Panc1 (cell line): ENCODE measurements at regions not wholly inside any gene's neighbourhood (a gene's known extent, or its start where the extent isn't known, plus 50 kb on each side); places are given as distances from the start of the nearest gene placed in this dataset.

Experiments
- ATAC-seq: fragments of 200-7000 bp; cut with Tn5 transposase; 2 replicates; pipeline ENCODE4 v1.9.1; 2020; ENCODE audit warnings: mild to moderate bottlenecking, moderate library complexity
- BruUV-seq: library from RNA; stranded (reverse); fragments of 400-500 nt; replicated peaks from 2 replicates; lab custom pipeline; 2021; lab: Mats Ljungman, UMichigan
- CTCF ChIA-PET: fragments of 300-600 bp; sonication (Branson Sonifier 250); formaldehyde crosslinking; loops from one replicate; lab custom pipeline; 2022; ENCODE audit warnings: antibody characterized with exemption; lab: Charles Lee
- POLR2A ChIA-PET: fragments of 300-600 bp; sonication (Branson Sonifier 250); formaldehyde crosslinking; loops from one replicate; lab custom pipeline; 2022; ENCODE audit warnings: antibody characterized with exemption; lab: Charles Lee
- DNase-seq: peaks from one replicate; pipeline ENCODE4 v3.0.0-alpha.2; 2010; ENCODE audit warnings: low read depth, low spot score
- H3K27ac ChIP-seq: 2 replicates; pipeline ENCODE4 v1.5.1; 2011; ENCODE audit warnings: mild to moderate bottlenecking, low read length, inconsistent platforms
- H3K27me3 ChIP-seq: fragments of 200-500 bp; sonication (Bioruptor generic); 2 replicates; pipeline ENCODE4 v1.6.0; 2014; ENCODE audit warnings: low read length, inconsistent platforms; ENCODE audit not compliant: control insufficient read depth, insufficient read depth
- H3K36me3 ChIP-seq: fragments of 200-500 bp; sonication (Bioruptor generic); 2 replicates; pipeline ENCODE4 v1.5.1; 2014; ENCODE audit warnings: inconsistent platforms, mild to moderate bottlenecking, low read length, moderate library complexity; ENCODE audit not compliant: control insufficient read depth, insufficient read depth
- H3K4me1 ChIP-seq: 2 replicates; pipeline ENCODE4 v1.5.1; 2011; ENCODE audit warnings: inconsistent platforms, mild to moderate bottlenecking, low read length, moderate library complexity; ENCODE audit not compliant: control insufficient read depth, insufficient read depth
- H3K4me3 ChIP-seq, 2 experiments: 2 replicates each; pipeline ENCODE4 v1.5.1; 2011 to 2012; ENCODE audit warnings: low read depth in 2 of 2, low read length in 2 of 2, mild to moderate bottlenecking in 2 of 2, inconsistent platforms in 1 of 2, moderate library complexity in 1 of 2
- H3K9me3 ChIP-seq: fragments of 200-500 bp; sonication (Bioruptor generic); 2 replicates; pipeline ENCODE4 v1.5.1; 2014; ENCODE audit warnings: low read depth, mild to moderate bottlenecking, inconsistent platforms, low read length, moderate library complexity; ENCODE audit not compliant: control insufficient read depth, insufficient read depth
- POLR2AphosphoS5 ChIP-seq: IDR thresholded peaks from 2 replicates; pipeline ENCODE4 v1.6.1; 2012; ENCODE audit warnings: mild to moderate bottlenecking, low read depth, low read length, moderate library complexity
- SIN3A ChIP-seq: IDR thresholded peaks from 2 replicates; pipeline ENCODE4 v1.6.1; 2012; ENCODE audit warnings: low read depth, mild to moderate bottlenecking, low read length, moderate library complexity, borderline replicate concordance; ENCODE audit not compliant: insufficient read depth
- TCF7L2 ChIP-seq: IDR thresholded peaks from 2 replicates; pipeline ENCODE4 v1.6.1; 2011; ENCODE audit warnings: mild to moderate bottlenecking, low read depth, low read length, inconsistent platforms
- in situ Hi-C: cut with HindIII; loops from 2 replicates; pipeline ENCODE4 v1.10.0; 2016; ENCODE audit warnings: low sequenced_read_pairs, low pct_unique_long_range_greater_than_20kb
- intact Hi-C: fragments of 100-400 bp; cut with micrococcal nuclease; formaldehyde crosslinking; loops from one replicate; pipeline ENCODE4 v1.10.0; 2022; ENCODE audit not compliant: unreplicated experiment
- TF ChIP-seq, protein P1 (sequence below): fragments of 450-650 bp; IDR thresholded peaks from 2 replicates; pipeline ENCODE4 v1.5.1; 2017; ENCODE audit warnings: mild to moderate bottlenecking
- TF ChIP-seq, protein P2 (sequence below), 2 experiments: IDR thresholded peaks; 2 replicates each; pipeline ENCODE4 v1.6.1; 2011 to 2012; ENCODE audit warnings: low read depth in 2 of 2, control low read depth in 1 of 2, low read length in 1 of 2, mild to moderate bottlenecking in 1 of 2, moderate library complexity in 1 of 2; ENCODE audit not compliant: insufficient read depth in 1 of 2

DNA sequence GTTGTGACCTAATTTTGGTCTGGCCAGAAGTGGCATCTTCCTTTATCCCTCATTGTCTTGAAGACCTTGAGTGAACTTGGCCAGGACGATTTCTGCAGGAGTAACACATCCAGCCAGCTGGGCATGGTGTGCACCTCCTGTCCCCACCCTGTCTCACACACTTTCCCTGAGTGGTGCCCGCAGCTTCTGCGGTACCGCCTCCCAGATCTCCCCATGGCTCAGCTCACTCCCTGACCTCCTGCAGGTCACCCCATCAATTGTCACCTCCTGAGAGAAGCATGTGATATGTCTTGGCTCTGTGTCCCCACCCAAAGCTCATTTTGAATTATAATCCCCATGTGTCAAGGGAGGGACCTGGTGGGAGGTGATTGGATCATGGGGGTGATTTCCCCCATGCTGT lies 50.2 kb upstream of the TP53I11 start:
- H3K4me1 ChIP-seq = no peaks in the 10 kb centered on the region
- no peak overlapping the region for H3K4me3 ChIP-seq
- ATAC-seq = no peak
- no TSS peak for BruUV-seq
- intact Hi-C loops (no loop called here), in situ Hi-C loops (no loop called here)
- TF ChIP-seq POLR2AphosphoS5 (no peak), SIN3A (no peak), TCF7L2 (no peak)
- TF ChIP-seq, protein P1, sequence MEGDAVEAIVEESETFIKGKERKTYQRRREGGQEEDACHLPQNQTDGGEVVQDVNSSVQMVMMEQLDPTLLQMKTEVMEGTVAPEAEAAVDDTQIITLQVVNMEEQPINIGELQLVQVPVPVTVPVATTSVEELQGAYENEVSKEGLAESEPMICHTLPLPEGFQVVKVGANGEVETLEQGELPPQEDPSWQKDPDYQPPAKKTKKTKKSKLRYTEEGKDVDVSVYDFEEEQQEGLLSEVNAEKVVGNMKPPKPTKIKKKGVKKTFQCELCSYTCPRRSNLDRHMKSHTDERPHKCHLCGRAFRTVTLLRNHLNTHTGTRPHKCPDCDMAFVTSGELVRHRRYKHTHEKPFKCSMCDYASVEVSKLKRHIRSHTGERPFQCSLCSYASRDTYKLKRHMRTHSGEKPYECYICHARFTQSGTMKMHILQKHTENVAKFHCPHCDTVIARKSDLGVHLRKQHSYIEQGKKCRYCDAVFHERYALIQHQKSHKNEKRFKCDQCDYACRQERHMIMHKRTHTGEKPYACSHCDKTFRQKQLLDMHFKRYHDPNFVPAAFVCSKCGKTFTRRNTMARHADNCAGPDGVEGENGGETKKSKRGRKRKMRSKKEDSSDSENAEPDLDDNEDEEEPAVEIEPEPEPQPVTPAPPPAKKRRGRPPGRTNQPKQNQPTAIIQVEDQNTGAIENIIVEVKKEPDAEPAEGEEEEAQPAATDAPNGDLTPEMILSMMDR = no peak
- TF ChIP-seq, protein P2, sequence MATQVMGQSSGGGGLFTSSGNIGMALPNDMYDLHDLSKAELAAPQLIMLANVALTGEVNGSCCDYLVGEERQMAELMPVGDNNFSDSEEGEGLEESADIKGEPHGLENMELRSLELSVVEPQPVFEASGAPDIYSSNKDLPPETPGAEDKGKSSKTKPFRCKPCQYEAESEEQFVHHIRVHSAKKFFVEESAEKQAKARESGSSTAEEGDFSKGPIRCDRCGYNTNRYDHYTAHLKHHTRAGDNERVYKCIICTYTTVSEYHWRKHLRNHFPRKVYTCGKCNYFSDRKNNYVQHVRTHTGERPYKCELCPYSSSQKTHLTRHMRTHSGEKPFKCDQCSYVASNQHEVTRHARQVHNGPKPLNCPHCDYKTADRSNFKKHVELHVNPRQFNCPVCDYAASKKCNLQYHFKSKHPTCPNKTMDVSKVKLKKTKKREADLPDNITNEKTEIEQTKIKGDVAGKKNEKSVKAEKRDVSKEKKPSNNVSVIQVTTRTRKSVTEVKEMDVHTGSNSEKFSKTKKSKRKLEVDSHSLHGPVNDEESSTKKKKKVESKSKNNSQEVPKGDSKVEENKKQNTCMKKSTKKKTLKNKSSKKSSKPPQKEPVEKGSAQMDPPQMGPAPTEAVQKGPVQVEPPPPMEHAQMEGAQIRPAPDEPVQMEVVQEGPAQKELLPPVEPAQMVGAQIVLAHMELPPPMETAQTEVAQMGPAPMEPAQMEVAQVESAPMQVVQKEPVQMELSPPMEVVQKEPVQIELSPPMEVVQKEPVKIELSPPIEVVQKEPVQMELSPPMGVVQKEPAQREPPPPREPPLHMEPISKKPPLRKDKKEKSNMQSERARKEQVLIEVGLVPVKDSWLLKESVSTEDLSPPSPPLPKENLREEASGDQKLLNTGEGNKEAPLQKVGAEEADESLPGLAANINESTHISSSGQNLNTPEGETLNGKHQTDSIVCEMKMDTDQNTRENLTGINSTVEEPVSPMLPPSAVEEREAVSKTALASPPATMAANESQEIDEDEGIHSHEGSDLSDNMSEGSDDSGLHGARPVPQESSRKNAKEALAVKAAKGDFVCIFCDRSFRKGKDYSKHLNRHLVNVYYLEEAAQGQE (IDR thresholded peaks at IDR 0.05; ENCODE audit: insufficient read depth in 1 of 2, low read depth in 2 of 2, low read length in 1 of 2) = no peak
- CTCF ChIA-PET = interaction anchor here (0.6 kb wide), 1 partner anchor 61 kb away, joined by 3 read pairs; no protein-coding TSS in a partner anchor
- POLR2A ChIA-PET = no interaction called here
- DNase-seq = no peak
- no peaks in the 10 kb centered on the region for H3K9me3 ChIP-seq
- no peak overlapping the region for H3K27ac ChIP-seq
- no peaks in the 10 kb centered on the region for H3K36me3 ChIP-seq
- no peaks in the 10 kb centered on the region for H3K27me3 ChIP-seq

DNA sequence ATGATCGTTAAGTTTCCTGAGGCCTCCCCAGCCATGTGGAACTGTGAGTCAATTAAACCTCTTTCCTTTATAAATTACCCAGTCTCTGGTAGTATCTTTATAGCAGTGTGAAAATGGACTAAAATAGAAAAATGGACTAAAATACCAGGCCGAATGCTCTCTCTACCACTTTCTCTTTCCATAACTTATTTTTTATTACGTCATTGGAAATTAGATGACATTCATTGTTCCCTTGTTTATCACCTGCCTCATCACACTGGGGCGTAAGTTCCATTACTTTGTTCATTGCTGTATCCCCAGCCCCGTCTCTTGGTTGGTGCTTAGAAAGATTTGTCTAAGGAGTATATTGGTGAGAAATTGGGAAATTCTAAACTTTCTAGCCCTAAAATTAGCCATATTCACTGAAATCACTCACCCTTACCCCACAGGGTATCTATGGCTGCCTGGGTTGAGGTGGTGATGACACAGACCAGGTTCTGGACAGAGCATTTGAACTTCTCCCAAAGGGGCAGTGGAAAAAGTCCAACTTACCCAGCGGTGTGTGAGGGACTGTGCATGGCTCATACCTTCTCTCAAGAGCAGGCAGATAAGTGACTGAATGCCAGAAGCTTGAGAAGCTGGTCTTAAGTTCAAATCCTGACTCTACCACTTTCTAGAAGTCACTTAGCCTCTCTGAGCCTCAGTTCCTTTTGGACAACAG lies 50.9 kb upstream of the TP53I11 start:
- CTCF ChIA-PET = no interaction called here
- in situ Hi-C loops = no loop called here
- no TSS peak for BruUV-seq

GRCh38 chr11:45005106-45005505 lies 54.4 kb upstream of the TP53I11 start:
- no peak overlapping the region for H3K27ac ChIP-seq
- in situ Hi-C loops (no loop called here), intact Hi-C loops (no loop called here)
- ATAC-seq (no peak), DNase-seq (no peak)
- ChIA-PET POLR2A (interaction anchor here (0.7 kb wide), 1 partner anchor 22 kb away, joined by 9 read pairs; no protein-coding TSS in a partner anchor), CTCF (no interaction called here)
- H3K27me3 ChIP-seq = no peaks in the 10 kb centered on the region
- no TSS peak for BruUV-seq
- H3K9me3 ChIP-seq = no peaks in the 10 kb centered on the region
- H3K36me3 ChIP-seq = no peaks in the 10 kb centered on the region
- TF ChIP-seq POLR2AphosphoS5 = no peak
- no peak for TF ChIP-seq SIN3A
- TF ChIP-seq, protein P1 = no peak
- no peak for TF ChIP-seq TCF7L2
- TF ChIP-seq, protein P2 (IDR thresholded peaks at IDR 0.05; ENCODE audit: insufficient read depth in 1 of 2, low read depth in 2 of 2, low read length in 1 of 2) = no peak
- no peaks in the 10 kb centered on the region for H3K4me1 ChIP-seq
- no peak overlapping the region for H3K4me3 ChIP-seq

More for the DNA sequence above, 50.9 kb upstream of the TP53I11 start:
- no peak for TF ChIP-seq POLR2AphosphoS5
- H3K9me3 ChIP-seq = no peaks in the 10 kb centered on the region
- intact Hi-C loops = no loop called here
- H3K4me1 ChIP-seq = no peaks in the 10 kb centered on the region
- no peak overlapping the region for H3K27ac ChIP-seq
- ATAC-seq (no peak), DNase-seq (no peak)
- H3K27me3 ChIP-seq = no peaks in the 10 kb centered on the region
- POLR2A ChIA-PET = no interaction called here
- no peaks in the 10 kb centered on the region for H3K36me3 ChIP-seq
- H3K4me3 ChIP-seq = no peak overlapping the region
